ENCODE measurements at regions not wholly inside any gene's neighbourhood (a gene's known extent, or its start where the extent isn't known, plus 50 kb on each side); places are given as distances from the start of the nearest gene placed in this dataset.

GRCh38 chr3:5057857-5058324 is 64.2 kb upstream of the ARL8B start (continued):
- no peak for TF ChIP-seq ELF1 (IDR thresholded peaks at IDR 0.05; ENCODE audit: borderline replicate concordance, low read depth)
- TF ChIP-seq EZH2 (IDR thresholded peaks at IDR 0.05), result no peak
- TF ChIP-seq SP1 (IDR thresholded peaks at IDR 0.05; ENCODE audit: low read depth), result no peak
- TF ChIP-seq YY1 (IDR thresholded peaks at IDR 0.05; ENCODE audit: extremely low read depth, insufficient replicate concordance, low read depth, low read length), result peak; percentile 59
- TF ChIP-seq FOSL1 (IDR thresholded peaks at IDR 0.05; ENCODE audit: low read depth), result no peak
- no peak for TF ChIP-seq ZBTB33 (IDR thresholded peaks at IDR 0.05; ENCODE audit: extremely low read depth, insufficient replicate concordance, low read length)
- peak; percentile 64 to 95 (median 76) for TF ChIP-seq CTCF (IDR thresholded peaks at IDR 0.05 in 2 of 3, conservative IDR thresholded peaks at IDR 0.05 in 1 of 3; ENCODE audit: borderline replicate concordance in 1 of 3, insufficient read depth in 1 of 3, low read depth in 2 of 3, low read length in 2 of 3)

GRCh38 chr3:5058471-5058951 is 63.6 kb upstream of the ARL8B start:
- no peak for ATAC-seq
- intact Hi-C loops (cut with micrococcal nuclease), result loop anchor here (1.0 to 10.0 kb wide), 2 partner anchors 82 to 704 kb away; no protein-coding TSS in a partner anchor
- Histone ChIP-seq H3K9ac (ENCODE audit: low read length) (no peak overlapping the region), H3K27me3 (ENCODE audit: insufficient read depth, low read length) (no peaks in the 10 kb centered on the region), H3K4me2 (ENCODE audit: low read length) (no peak overlapping the region), H2AFZ (ENCODE audit: low read depth, low read length, poor library complexity, severe bottlenecking) (no peak overlapping the region), H3K79me2 (ENCODE audit: insufficient read depth, low read length) (no peaks in the 10 kb centered on the region), H4K20me1 (ENCODE audit: insufficient read depth) (no peaks in the 10 kb centered on the region), H3K4me1 (ENCODE audit: control insufficient read depth in 1 of 2, insufficient read depth in 2 of 2, low read length in 2 of 2) (peaks cover 0 to 17% of the 10 kb centered on the region in 2 experiments; a peak in 2 of 4 replicates), H3K9me3 (ENCODE audit: control insufficient read depth in 1 of 2, insufficient read depth in 1 of 2, low read depth in 1 of 2, low read length in 2 of 2) (no peaks in the 10 kb centered on the region), H3K4me3 (replicated peaks in 1 of 2; ENCODE audit: low read depth in 1 of 2, low read length in 2 of 2) (no peak overlapping the region), H3K27ac (ENCODE audit: low read depth, low read length) (no peak overlapping the region), H3K9me2 (ENCODE audit: insufficient read depth) (no peaks in the 10 kb centered on the region), H3K36me3 (ENCODE audit: control insufficient read depth in 1 of 2, insufficient read depth in 2 of 2, low read length in 2 of 2) (no peaks in the 10 kb centered on the region)
- ChIA-PET RAD21 (ENCODE audit: low non-redundant PET in 1 of 2, low total read pairs in 2 of 2, uncharacterized antibody in 2 of 2, unreplicated experiment in 2 of 2) (interaction anchor here (0.7 to 3.0 kb wide), 7 partner anchors 32 to 347 kb away, joined by 3 to 26 read pairs (median 4); no protein-coding TSS in a partner anchor), CTCF (interaction anchor here (1.3 to 6.7 kb wide), 5 partner anchors 35 to 349 kb away, joined by 3 to 86 read pairs (median 6); no protein-coding TSS in a partner anchor), POLR2A (interaction anchor here (1.1 kb wide), 1 partner anchor 347 kb away, joined by 3 read pairs; no protein-coding TSS in a partner anchor)
- DNase-seq (ENCODE audit: low read depth, low spot score), result no peak
- no TSS peak for BruUV-seq (replicated peaks)
- no peak for TF ChIP-seq ZNF274 (IDR thresholded peaks at IDR 0.05; ENCODE audit: low read depth, low read length)

Measured in HCT116 (cell line).